ENCODE measurements at regions not wholly inside any gene's neighbourhood (a gene's known extent, or its start where the extent isn't known, plus 50 kb on each side); places are given as distances from the start of the nearest gene placed in this dataset.

- TF ChIP-seq ZFX (IDR thresholded peaks at IDR 0.05; ENCODE audit: borderline replicate concordance), result no peak
- TF ChIP-seq, protein P1, sequence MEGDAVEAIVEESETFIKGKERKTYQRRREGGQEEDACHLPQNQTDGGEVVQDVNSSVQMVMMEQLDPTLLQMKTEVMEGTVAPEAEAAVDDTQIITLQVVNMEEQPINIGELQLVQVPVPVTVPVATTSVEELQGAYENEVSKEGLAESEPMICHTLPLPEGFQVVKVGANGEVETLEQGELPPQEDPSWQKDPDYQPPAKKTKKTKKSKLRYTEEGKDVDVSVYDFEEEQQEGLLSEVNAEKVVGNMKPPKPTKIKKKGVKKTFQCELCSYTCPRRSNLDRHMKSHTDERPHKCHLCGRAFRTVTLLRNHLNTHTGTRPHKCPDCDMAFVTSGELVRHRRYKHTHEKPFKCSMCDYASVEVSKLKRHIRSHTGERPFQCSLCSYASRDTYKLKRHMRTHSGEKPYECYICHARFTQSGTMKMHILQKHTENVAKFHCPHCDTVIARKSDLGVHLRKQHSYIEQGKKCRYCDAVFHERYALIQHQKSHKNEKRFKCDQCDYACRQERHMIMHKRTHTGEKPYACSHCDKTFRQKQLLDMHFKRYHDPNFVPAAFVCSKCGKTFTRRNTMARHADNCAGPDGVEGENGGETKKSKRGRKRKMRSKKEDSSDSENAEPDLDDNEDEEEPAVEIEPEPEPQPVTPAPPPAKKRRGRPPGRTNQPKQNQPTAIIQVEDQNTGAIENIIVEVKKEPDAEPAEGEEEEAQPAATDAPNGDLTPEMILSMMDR (IDR thresholded peaks at IDR 0.05), result no peak
- H3K27ac ChIP-seq, result no peak overlapping the region
These were observed 162.0 kb downstream of the SALL1 start for GRCh38 chr16:50989047-50989446.

- TF ChIP-seq, protein P1 (IDR thresholded peaks at IDR 0.05), result no peak
- no peak for TF ChIP-seq ZFX (IDR thresholded peaks at IDR 0.05; ENCODE audit: borderline replicate concordance)
- no peak overlapping the region for H3K27ac ChIP-seq
These were observed 162.6 kb downstream of the SALL1 start for GRCh38 chr16:50988441-50988840.

DNA sequence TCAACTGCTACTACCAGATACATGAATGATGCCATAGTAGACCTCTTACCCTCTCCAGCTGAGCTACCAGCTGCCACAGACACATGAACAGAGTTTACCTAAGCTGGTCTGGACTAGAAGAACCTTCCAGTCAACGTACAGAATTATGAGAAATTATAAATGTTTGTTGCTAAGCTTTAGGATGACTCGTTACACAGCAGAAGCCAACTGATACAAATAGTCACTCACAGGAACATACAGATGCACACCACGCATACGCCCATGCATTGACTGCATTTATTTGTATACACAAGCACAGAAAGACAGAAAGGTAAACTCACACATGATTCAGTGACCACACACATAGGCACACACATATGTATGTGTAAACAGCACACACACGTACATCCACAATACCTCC lies 164.6 kb downstream of the SALL1 start:
- TF ChIP-seq, protein P1 (IDR thresholded peaks at IDR 0.05), result no peak
- no peak for TF ChIP-seq ZFX (IDR thresholded peaks at IDR 0.05; ENCODE audit: borderline replicate concordance)
- no peak overlapping the region for H3K27ac ChIP-seq

DNA sequence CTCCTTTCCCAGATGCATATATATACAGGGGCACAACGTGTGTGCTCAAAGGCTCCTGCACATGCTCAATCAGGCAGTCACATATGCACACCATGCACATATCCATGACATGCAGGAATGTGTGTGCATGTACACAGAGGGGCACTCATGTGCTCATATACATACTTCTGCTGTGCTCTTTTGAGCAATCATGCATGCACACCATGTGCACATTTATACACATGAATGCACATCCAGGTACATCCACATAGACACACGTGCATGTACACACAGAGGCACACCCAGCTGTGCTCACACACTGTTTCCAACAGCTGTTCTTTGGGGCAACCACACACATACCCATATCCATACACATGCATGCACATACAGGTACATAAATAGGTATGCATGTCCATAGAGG lies 165.3 kb downstream of the SALL1 start:
- no peak for TF ChIP-seq ZFX (IDR thresholded peaks at IDR 0.05; ENCODE audit: borderline replicate concordance)
- TF ChIP-seq, protein P1 (IDR thresholded peaks at IDR 0.05), result no peak
- H3K27ac ChIP-seq, result no peak overlapping the region

DNA sequence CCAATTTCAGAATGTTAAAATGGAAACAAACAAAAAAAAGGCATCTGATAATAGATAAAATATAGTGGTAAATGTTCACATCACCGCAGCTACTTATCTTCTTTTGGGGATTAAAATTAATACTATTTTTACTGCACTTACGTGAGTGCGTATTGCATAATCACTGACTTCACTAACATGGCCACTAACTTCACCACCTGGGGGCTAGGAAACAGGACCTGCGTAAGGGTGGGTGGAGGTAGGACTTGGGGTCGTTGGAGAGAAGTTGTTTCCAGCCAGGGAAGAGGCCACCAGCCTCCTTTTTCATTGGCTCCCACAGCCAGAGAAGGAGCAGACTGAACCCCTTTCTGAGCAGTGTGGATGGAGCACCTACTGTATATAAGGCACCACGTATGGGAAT lies 166.4 kb downstream of the SALL1 start:
- no peak overlapping the region for H3K27ac ChIP-seq
- no peak for TF ChIP-seq ZFX (IDR thresholded peaks at IDR 0.05; ENCODE audit: borderline replicate concordance)
- TF ChIP-seq, protein P1 (IDR thresholded peaks at IDR 0.05), result no peak

DNA sequence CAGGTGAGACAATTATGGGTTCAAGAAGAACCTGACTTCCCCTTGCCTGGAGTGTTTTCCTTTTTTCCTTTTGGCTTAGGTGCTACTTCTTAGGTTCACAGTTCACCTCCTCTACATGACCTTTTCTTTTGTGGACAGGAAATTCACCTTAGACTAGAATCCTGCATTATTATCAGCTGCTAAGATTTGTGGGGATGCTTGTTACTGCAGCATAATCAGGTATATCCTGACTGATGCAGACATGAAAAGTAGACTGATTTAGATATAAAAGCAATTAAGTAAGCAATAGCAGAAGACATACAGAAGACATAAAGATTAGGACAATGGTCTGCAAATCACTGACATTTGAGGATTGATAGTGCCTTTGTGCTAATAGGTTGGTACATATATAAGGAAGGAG lies 168.3 kb downstream of the SALL1 start:
- TF ChIP-seq ZFX (IDR thresholded peaks at IDR 0.05; ENCODE audit: borderline replicate concordance), result no peak
- TF ChIP-seq, protein P1 (IDR thresholded peaks at IDR 0.05), result no peak
- no peak overlapping the region for H3K27ac ChIP-seq

DNA sequence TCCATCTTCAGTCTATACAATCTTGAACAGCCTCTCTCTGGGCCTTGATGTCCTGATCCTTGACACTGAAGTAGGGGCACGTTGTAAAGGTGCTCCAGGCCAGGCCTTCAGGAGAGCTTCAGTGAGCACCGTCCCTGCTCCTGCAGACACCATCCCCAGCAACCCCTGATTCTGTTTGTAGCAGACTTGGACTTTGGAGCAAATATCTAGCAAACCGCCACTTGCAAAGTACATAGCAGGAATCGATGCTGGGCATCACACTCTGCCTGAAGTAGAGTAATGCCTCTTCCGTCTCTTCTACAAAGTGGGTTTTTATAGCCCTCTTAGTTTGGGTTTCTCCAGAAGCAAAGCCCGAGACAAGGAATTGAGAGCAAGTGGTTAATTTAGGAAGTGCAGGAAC lies 169.1 kb downstream of the SALL1 start:
- H3K27ac ChIP-seq, result no peak overlapping the region
- TF ChIP-seq ZFX (IDR thresholded peaks at IDR 0.05; ENCODE audit: borderline replicate concordance), result no peak
- TF ChIP-seq, protein P1 (IDR thresholded peaks at IDR 0.05), result no peak
